SIG-M5 (cell line): ENCODE measurements at regions not wholly inside any gene's neighbourhood (a gene's known extent, or its start where the extent isn't known, plus 50 kb on each side); places are given as distances from the start of the nearest gene placed in this dataset.

Experiments
- DNase-seq: peaks from one replicate; lab custom pipeline; 2025; lab: John Stamatoyannopoulos, UW

- DNase-seq: no peak
Observed at GRCh38 chr14:76926521-76927251, 100.5 kb downstream of the LRRC74A start.

- no peak for DNase-seq
Observed at GRCh38 chr14:76925097-76925441, 98.9 kb downstream of the LRRC74A start.

DNA sequence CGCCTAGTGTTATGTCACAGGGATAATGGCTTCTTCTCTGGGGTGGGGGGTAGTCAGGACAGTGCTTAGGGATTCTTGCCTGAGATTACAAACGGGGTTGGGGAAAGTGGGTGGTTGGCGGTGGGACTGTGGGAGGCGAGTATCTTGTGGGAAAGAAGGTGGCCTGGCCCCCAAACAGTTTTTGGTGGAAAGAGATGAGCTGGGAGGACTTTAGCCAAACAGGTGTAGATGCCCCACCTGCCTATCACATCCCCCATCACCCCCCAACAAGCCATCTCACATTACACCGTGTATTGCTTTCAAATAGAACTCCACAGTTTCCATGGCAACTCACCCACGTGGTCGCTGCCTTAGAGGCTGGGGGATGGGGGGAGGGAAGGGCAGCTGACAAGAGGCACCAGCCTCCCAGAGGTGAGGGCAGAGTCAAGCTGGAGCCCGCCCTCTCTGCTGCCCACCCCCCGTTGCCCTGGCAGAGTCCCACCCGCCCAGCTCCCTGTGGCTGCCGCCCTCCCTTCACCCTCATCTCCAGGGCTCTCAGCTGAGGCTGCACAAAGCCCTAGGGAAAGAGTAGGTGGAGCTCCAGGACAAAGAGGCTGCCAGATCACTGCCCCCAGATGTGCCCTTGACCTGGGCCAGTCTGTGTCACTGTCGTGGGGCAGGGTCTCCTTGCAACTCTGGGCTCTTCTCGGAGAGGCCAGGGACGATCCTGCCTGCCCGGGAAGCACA is 98.3 kb downstream of the LRRC74A start:
- DNase-seq: no peak

GRCh38 chr14:76923431-76924370 is 97.5 kb downstream of the LRRC74A start:
- no peak for DNase-seq

DNA sequence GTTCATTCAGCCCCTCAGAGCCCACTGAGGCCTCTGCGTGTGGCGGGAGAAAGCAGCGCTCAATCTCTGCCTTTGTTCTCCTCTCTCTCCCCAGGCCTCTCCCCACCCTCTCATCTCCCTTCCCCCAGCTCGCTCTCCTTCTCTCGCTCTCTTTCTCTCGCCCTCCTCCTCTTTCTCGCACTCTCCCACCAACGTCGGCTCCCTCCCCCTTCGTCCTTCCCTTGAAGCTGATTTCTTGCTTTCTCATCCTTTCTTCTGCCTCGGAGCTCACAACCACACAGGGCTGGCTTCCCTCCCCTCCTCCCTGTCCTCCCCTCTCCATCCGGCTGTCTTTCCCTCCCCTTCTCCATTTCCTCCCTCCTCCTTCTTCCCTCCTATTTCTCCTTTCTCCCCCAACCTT is 96.4 kb downstream of the LRRC74A start:
- no peak for DNase-seq

DNA sequence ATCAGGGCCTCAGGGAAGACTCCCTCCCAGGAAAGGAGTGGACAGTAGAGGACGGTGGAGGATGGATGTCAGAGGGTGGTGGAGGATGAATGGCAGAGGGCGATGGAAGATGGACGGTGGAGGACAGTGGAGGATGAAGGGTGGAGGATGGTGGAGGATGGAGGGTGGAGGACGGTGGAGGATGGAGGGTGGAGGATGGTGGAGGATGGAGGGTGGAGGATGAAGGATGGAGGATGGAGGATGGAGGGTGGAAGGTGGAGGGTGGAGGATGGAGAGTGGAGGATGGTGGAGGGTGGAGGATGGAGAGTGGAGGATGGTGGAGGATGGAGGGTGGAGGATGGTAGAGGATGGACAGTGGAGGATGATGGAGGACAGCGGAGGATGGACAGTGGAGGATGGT is 95.9 kb downstream of the LRRC74A start:
- DNase-seq: no peak

DNA sequence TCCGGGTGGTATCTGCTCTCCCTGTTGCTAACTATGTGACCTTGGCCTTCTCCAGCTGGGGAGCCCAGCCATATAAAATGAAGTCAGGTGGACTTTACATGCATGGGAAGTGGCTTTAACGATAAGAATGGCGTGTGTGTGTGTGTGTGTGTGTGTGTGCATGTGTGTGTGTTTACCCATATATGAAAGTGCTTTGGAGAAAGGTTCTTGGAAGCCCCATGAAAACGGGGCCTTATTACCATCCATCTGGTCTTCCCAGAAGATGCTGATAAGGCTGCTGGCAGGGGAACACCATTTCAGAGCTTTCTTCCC is 94.8 kb downstream of the LRRC74A start:
- DNase-seq: no peak

DNA sequence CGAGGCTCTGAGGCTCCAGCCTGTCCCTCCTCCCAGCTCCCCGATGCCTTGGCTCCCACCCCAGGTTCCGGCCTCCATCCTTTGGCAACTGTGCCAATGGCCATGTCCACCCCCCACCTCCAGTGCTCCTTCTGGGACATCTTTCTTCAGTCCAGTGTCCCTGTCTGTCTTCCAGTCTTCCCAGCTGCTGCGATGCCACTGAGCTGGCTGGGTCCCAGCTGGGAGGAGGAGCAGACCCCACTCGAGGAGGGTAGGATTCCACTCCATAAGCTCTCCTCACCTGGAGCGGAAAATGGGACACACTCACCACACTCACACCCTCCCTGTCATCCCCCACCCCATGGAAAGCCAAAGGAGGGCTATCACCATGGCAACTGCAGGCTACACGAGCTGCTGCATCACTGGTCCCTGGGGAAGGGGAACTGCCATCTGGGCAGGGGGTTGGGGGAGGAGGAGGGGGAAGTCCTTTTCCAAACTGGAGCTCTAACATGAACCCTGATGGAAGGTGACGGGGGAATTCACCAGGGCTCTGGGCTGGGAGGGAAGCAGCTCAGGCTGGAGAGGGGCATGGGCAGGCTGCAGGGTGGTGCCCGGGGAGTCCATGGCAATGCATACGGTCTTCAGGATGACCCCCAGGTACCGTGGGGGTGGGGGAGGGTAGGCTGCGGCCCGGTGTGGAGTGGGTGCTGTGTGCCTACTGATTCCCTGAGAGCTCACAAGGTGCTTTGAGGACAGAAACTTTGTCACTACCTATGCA is 94.3 kb downstream of the LRRC74A start:
- no peak for DNase-seq

- DNase-seq: no peak
Observed at GRCh38 chr14:76919431-76920330, 93.5 kb downstream of the LRRC74A start.
